H9 (cell line): ENCODE measurements at regions not wholly inside any gene's neighbourhood (a gene's known extent, or its start where the extent isn't known, plus 50 kb on each side); places are given as distances from the start of the nearest gene placed in this dataset.

ENCODE experiments used
- DNase-seq: peaks from one replicate; pipeline ENCODE4 v3.0.0-alpha.2; 2017
- H2AFZ ChIP-seq: one replicate; pipeline ENCODE4 v1.6.1; 2013; ENCODE audit warnings: mild to moderate bottlenecking, low read length, control low read depth, moderate library complexity
- H2AK5ac ChIP-seq: 2 replicates; pipeline ENCODE4 v1.6.1; 2013; ENCODE audit warnings: low read length, control low read depth, mixed read lengths; ENCODE audit not compliant: insufficient read length
- H2BK120ac ChIP-seq: one replicate; pipeline ENCODE4 v1.6.1; 2013; ENCODE audit warnings: low read depth, mild to moderate bottlenecking, low read length, control low read depth, inconsistent platforms; ENCODE audit not compliant: poor library complexity, severe bottlenecking
- H2BK12ac ChIP-seq: 2 replicates; pipeline ENCODE4 v1.6.1; 2013; ENCODE audit warnings: low read length, control low read depth, mixed read lengths, low read depth; ENCODE audit not compliant: insufficient read length
- H2BK15ac ChIP-seq: 2 replicates; pipeline ENCODE4 v1.6.1; 2013; ENCODE audit warnings: low read depth, low read length, control low read depth
- H2BK20ac ChIP-seq: one replicate; pipeline ENCODE4 v1.6.1; 2013; ENCODE audit warnings: low read depth, mild to moderate bottlenecking, low read length, control low read depth, inconsistent platforms; ENCODE audit not compliant: poor library complexity, severe bottlenecking
- H2BK5ac ChIP-seq: 2 replicates; pipeline ENCODE4 v1.6.1; 2013; ENCODE audit warnings: low read length, control low read depth, mixed read lengths; ENCODE audit not compliant: insufficient read length
- H3K14ac ChIP-seq: 2 replicates; pipeline ENCODE4 v1.6.1; 2013; ENCODE audit warnings: low read length, control low read depth; ENCODE audit not compliant: insufficient read depth
- H3K18ac ChIP-seq: 2 replicates; pipeline ENCODE4 v1.6.1; 2013; ENCODE audit warnings: low read depth, mild to moderate bottlenecking, mixed read lengths, low read length, control low read depth; ENCODE audit not compliant: insufficient read length
- H3K23ac ChIP-seq: 2 replicates; pipeline ENCODE4 v1.6.1; 2013; ENCODE audit warnings: low read length, control low read depth, mixed read lengths, low read depth; ENCODE audit not compliant: insufficient read length
- H3K23me2 ChIP-seq: 2 replicates; pipeline ENCODE4 v1.6.1; 2013; ENCODE audit warnings: low read depth, mild to moderate bottlenecking, mixed read lengths, low read length, control low read depth; ENCODE audit not compliant: insufficient read length, poor library complexity, severe bottlenecking
- H3K27ac ChIP-seq: 2 replicates; pipeline ENCODE4 v1.5.1; 2013; ENCODE audit warnings: low read length, control low read depth, mixed read lengths, low read depth; ENCODE audit not compliant: insufficient read length
- H3K27me3 ChIP-seq: 2 replicates; pipeline ENCODE4 v1.6.1; 2013; ENCODE audit warnings: low read length, control low read depth, inconsistent platforms; ENCODE audit not compliant: insufficient read depth
- H3K4ac ChIP-seq: 2 replicates; pipeline ENCODE4 v1.6.1; 2013; ENCODE audit warnings: low read depth, mild to moderate bottlenecking, control low read depth, inconsistent platforms, low read length, moderate library complexity
- H3K4me1 ChIP-seq: 2 replicates; pipeline ENCODE4 v1.6.1; 2013; ENCODE audit warnings: low read length, control low read depth, inconsistent platforms; ENCODE audit not compliant: insufficient read depth
- H3K4me2 ChIP-seq: 2 replicates; pipeline ENCODE4 v1.6.1; 2013; ENCODE audit warnings: low read length, control low read depth, mixed read lengths; ENCODE audit not compliant: insufficient read length, insufficient read depth
- H3K56ac ChIP-seq: 2 replicates; pipeline ENCODE4 v1.6.1; 2013; ENCODE audit warnings: low read depth, mild to moderate bottlenecking, mixed read lengths, low read length, control low read depth; ENCODE audit not compliant: insufficient read length
- H3K79me1 ChIP-seq: 2 replicates; pipeline ENCODE4 v1.6.1; 2013; ENCODE audit warnings: low read depth, mild to moderate bottlenecking, moderate library complexity, low read length, control low read depth, inconsistent platforms; ENCODE audit not compliant: insufficient read depth, poor library complexity, severe bottlenecking
- H3K79me2 ChIP-seq: 2 replicates; pipeline ENCODE4 v1.6.1; 2013; ENCODE audit warnings: low read length, control low read depth, inconsistent platforms; ENCODE audit not compliant: insufficient read depth
- H3K9ac ChIP-seq: 2 replicates; pipeline ENCODE4 v1.6.1; 2013; ENCODE audit warnings: low read length, control low read depth, mixed read lengths; ENCODE audit not compliant: insufficient read length; ENCODE audit errors: extremely low read depth
- H3K9me3 ChIP-seq: one replicate; pipeline ENCODE4 v1.6.1; 2013; ENCODE audit warnings: low read depth, low read length, inconsistent platforms; ENCODE audit not compliant: control insufficient read depth
- H3T11ph ChIP-seq: one replicate; pipeline ENCODE4 v1.6.1; 2013; ENCODE audit warnings: mild to moderate bottlenecking, low read length, control low read depth, inconsistent platforms
- H4K20me1 ChIP-seq: one replicate; pipeline ENCODE4 v1.6.1; 2013; ENCODE audit not compliant: control insufficient read depth, insufficient read length, insufficient read depth
- H4K5ac ChIP-seq: 2 replicates; pipeline ENCODE4 v1.6.1; 2013; ENCODE audit warnings: low read depth, mild to moderate bottlenecking, mixed read lengths, low read length, control low read depth; ENCODE audit not compliant: insufficient read length
- H4K8ac ChIP-seq: replicated peaks from 2 replicates; pipeline ENCODE4 v1.6.1; 2013; ENCODE audit warnings: low read length, control low read depth, mixed read lengths, low read depth; ENCODE audit not compliant: insufficient read length
- H4K91ac ChIP-seq: 2 replicates; pipeline ENCODE4 v1.6.1; 2013; ENCODE audit warnings: low read depth, mild to moderate bottlenecking, moderate library complexity, mixed read lengths, low read length, control low read depth; ENCODE audit not compliant: insufficient read length
- H3K27ac Mint-ChIP-seq, 3 experiments: 2 replicates in 2 of 3; 3 replicates in 1 of 3; pipeline ENCODE4 v1.8.0; 2020 to 2021; ENCODE audit warnings: mixed read lengths in 3 of 3, mild to moderate bottlenecking in 1 of 3, moderate library complexity in 1 of 3
- H3K27me3 Mint-ChIP-seq: 2 replicates; pipeline ENCODE4 v1.8.0; 2021; ENCODE audit warnings: low read depth, mild to moderate bottlenecking, moderate library complexity, mixed read lengths
- H3K36me3 Mint-ChIP-seq, 3 experiments: 2 replicates in 2 of 3; 3 replicates in 1 of 3; pipeline ENCODE4 v1.8.0; 2020 to 2021; ENCODE audit warnings: low read depth in 3 of 3, mixed read lengths in 3 of 3; ENCODE audit not compliant: insufficient read depth in 1 of 3
- H3K4me1 Mint-ChIP-seq, 2 experiments: 2 replicates each; pipeline ENCODE4 v1.8.0; 2020; ENCODE audit warnings: mixed read lengths in 2 of 2
- H3K4me3 Mint-ChIP-seq, 2 experiments: 2 replicates in 1 of 2; 3 replicates in 1 of 2; pipeline ENCODE4 v1.8.0; 2020 to 2021; ENCODE audit warnings: mild to moderate bottlenecking in 2 of 2, mixed read lengths in 2 of 2, moderate library complexity in 1 of 2
- H3K9me3 Mint-ChIP-seq, 2 experiments: 2 replicates in 1 of 2; 3 replicates in 1 of 2; pipeline ENCODE4 v1.8.0; 2020; ENCODE audit warnings: mild to moderate bottlenecking in 2 of 2, mixed read lengths in 2 of 2, moderate library complexity in 1 of 2
- WGBS: extraction: QIAGEN DNeasy Blood & Tissue Kit; methylation state at CpG from one replicate; pipeline ENCODE4 v1.1.7; 2013; ENCODE audit warnings: missing lambda C conversion rate, low lambda C conversion rate, mixed read lengths; ENCODE audit not compliant: insufficient read length; ENCODE audit errors: extremely low coverage; 5-methylcytosine and 5-hydroxymethylcytosine counted together
- TF ChIP-seq, protein P1 (sequence below): fragments of 200-600 bp; sonication (generic); conservative IDR thresholded peaks from 3 replicates; pipeline ENCODE4 v1.8.0; 2021; ENCODE audit warnings: antibody characterized with exemption, mild to moderate bottlenecking

DNA sequence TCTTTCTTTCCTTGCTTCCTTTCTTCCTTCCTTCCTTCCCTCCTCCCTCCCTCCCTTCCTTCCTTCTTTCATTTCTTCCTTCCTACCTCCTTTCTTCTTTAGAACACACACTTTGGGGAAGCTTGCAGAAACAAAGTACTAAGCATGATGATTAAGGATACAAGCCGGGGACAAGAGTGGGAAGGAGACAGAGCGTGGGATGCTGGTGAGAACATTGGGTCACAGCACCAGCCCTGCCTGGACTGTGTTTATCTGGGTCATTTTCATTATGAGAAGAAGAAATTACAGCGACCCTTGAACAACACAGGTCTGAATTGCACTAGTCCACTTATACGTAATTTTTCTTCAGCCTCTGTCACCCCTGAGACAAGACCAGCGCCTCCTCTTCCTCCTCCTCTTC is 169.3 kb upstream of the TBL1X start:
- TF ChIP-seq, protein P1, sequence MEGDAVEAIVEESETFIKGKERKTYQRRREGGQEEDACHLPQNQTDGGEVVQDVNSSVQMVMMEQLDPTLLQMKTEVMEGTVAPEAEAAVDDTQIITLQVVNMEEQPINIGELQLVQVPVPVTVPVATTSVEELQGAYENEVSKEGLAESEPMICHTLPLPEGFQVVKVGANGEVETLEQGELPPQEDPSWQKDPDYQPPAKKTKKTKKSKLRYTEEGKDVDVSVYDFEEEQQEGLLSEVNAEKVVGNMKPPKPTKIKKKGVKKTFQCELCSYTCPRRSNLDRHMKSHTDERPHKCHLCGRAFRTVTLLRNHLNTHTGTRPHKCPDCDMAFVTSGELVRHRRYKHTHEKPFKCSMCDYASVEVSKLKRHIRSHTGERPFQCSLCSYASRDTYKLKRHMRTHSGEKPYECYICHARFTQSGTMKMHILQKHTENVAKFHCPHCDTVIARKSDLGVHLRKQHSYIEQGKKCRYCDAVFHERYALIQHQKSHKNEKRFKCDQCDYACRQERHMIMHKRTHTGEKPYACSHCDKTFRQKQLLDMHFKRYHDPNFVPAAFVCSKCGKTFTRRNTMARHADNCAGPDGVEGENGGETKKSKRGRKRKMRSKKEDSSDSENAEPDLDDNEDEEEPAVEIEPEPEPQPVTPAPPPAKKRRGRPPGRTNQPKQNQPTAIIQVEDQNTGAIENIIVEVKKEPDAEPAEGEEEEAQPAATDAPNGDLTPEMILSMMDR = no peak
- H3K23me2 ChIP-seq = peaks cover 4% of the 10 kb centered on the region
- no peak overlapping the region for H2BK12ac ChIP-seq
- Mint-ChIP-seq H3K36me3 (peaks cover 0 to 8% (median 1%) of the 10 kb centered on the region in 3 experiments; a peak in 4 of 7 replicates), H3K9me3 (peaks cover 2 to 55% of the 10 kb centered on the region in 2 experiments; a peak in 3 of 5 replicates), H3K27me3 (peaks cover 25% of the 10 kb centered on the region), H3K4me3 (no peak overlapping the region; a peak in 1 of 5 replicates), H3K27ac (no peak overlapping the region), H3K4me1 (peaks cover 25 to 37% of the 10 kb centered on the region in 2 experiments)
- H3K4ac ChIP-seq = no peak overlapping the region
- H3K79me1 ChIP-seq = no peaks in the 10 kb centered on the region
- no peak overlapping the region for H3K23ac ChIP-seq
- DNase-seq = no peak
- H2BK5ac ChIP-seq = no peak overlapping the region
- no peak overlapping the region for H2AFZ ChIP-seq
- H2AK5ac ChIP-seq = no peak overlapping the region
- H3K9ac ChIP-seq = no peak overlapping the region
- H3K56ac ChIP-seq = no peak overlapping the region
- H3K4me2 ChIP-seq = no peak overlapping the region
- H2BK120ac ChIP-seq = no peak overlapping the region
- no peak overlapping the region for H4K91ac ChIP-seq
- H3K27ac ChIP-seq = no peak overlapping the region
- no peak overlapping the region for H2BK20ac ChIP-seq
- no CpG with 5 or more reads among the region's 5 CpGs for WGBS
- H3K4me1 ChIP-seq = peaks cover 6% of the 10 kb centered on the region; the same call in 1 of the 2 replicates
- H4K8ac ChIP-seq = no peak overlapping the region
- H3K14ac ChIP-seq = no peak overlapping the region
- H4K20me1 ChIP-seq = no peaks in the 10 kb centered on the region
- no peaks in the 10 kb centered on the region for H3K79me2 ChIP-seq
- H2BK15ac ChIP-seq = no peak overlapping the region
- peaks cover 4% of the 10 kb centered on the region; the same call in 1 of the 2 replicates for H3K27me3 ChIP-seq
- H3K18ac ChIP-seq = no peak overlapping the region
- no peak overlapping the region for H3T11ph ChIP-seq
- H4K5ac ChIP-seq = no peak overlapping the region
- no peaks in the 10 kb centered on the region for H3K9me3 ChIP-seq
